Astrocyte (in vitro differentiated cells and primary cell): ENCODE measurements at regions not wholly inside any gene's neighbourhood (a gene's known extent, or its start where the extent isn't known, plus 50 kb on each side); places are given as distances from the start of the nearest gene placed in this dataset.

Experiments used
- DNase-seq: peaks from one replicate; pipeline ENCODE4 v3.0.0-alpha.2; 2010; ENCODE audit warnings: low read depth
- FAIRE-seq: peaks from 2 replicates; lab custom pipeline; 2011; peaks lifted over from hg19 to GRCh38; lab: Jason Lieb, UNC
- H2AFZ ChIP-seq: 2 replicates; pipeline ENCODE4 v1.6.0; 2012; ENCODE audit warnings: low read depth, low read length, inconsistent platforms
- H3K27ac ChIP-seq: 2 replicates; pipeline ENCODE4 v1.5.1; 2011; ENCODE audit warnings: low read depth, low read length, inconsistent platforms
- H3K27me3 ChIP-seq: 2 replicates; pipeline ENCODE4 v1.6.0; 2011; ENCODE audit warnings: low read length, inconsistent platforms; ENCODE audit not compliant: insufficient read depth
- H3K36me3 ChIP-seq: 2 replicates; pipeline ENCODE4 v1.5.1; 2011; ENCODE audit warnings: low read length, inconsistent platforms; ENCODE audit not compliant: insufficient read depth
- H3K4me1 ChIP-seq: 2 replicates; pipeline ENCODE4 v1.5.1; 2011; ENCODE audit warnings: low read length, inconsistent platforms; ENCODE audit not compliant: insufficient read depth
- H3K4me2 ChIP-seq: 2 replicates; pipeline ENCODE4 v1.6.0; 2012; ENCODE audit warnings: low read length, inconsistent platforms
- H3K4me3 ChIP-seq: 2 replicates; pipeline ENCODE4 v1.5.1; 2011; ENCODE audit warnings: low read depth, mild to moderate bottlenecking, low read length, inconsistent platforms; ENCODE audit not compliant: insufficient read depth
- H3K79me2 ChIP-seq: 2 replicates; pipeline ENCODE4 v1.6.0; 2012; ENCODE audit warnings: mild to moderate bottlenecking, low read length, inconsistent platforms; ENCODE audit not compliant: insufficient read depth
- H3K9ac ChIP-seq: 2 replicates; pipeline ENCODE4 v1.6.0; 2012; ENCODE audit warnings: mild to moderate bottlenecking, low read length, inconsistent platforms
- H3K9me3 ChIP-seq: 2 replicates; pipeline ENCODE4 v1.5.1; 2012; ENCODE audit warnings: low read depth, mild to moderate bottlenecking, low read length, inconsistent platforms; ENCODE audit not compliant: insufficient read depth
- H4K20me1 ChIP-seq: 2 replicates; pipeline ENCODE4 v1.6.0; 2012; ENCODE audit warnings: low read length, inconsistent platforms; ENCODE audit not compliant: insufficient read depth
- H3K27ac Mint-ChIP-seq: one replicate; pipeline ENCODE4 v1.8.0; 2021; ENCODE audit warnings: mild to moderate bottlenecking, mixed read lengths; ENCODE audit not compliant: unreplicated experiment
- H3K27me3 Mint-ChIP-seq: one replicate; pipeline ENCODE4 v1.8.0; 2021; ENCODE audit warnings: low read depth, mixed read lengths; ENCODE audit not compliant: unreplicated experiment
- H3K36me3 Mint-ChIP-seq: one replicate; pipeline ENCODE4 v1.8.0; 2021; ENCODE audit warnings: low read depth, mixed read lengths; ENCODE audit not compliant: unreplicated experiment
- H3K4me1 Mint-ChIP-seq: one replicate; pipeline ENCODE4 v1.8.0; 2021; ENCODE audit warnings: low read depth, mixed read lengths; ENCODE audit not compliant: unreplicated experiment
- H3K4me3 Mint-ChIP-seq: one replicate; pipeline ENCODE4 v1.8.0; 2021; ENCODE audit warnings: mild to moderate bottlenecking, moderate library complexity, mixed read lengths; ENCODE audit not compliant: unreplicated experiment
- H3K9me3 Mint-ChIP-seq: one replicate; pipeline ENCODE4 v1.8.0; 2021; ENCODE audit warnings: mild to moderate bottlenecking, mixed read lengths; ENCODE audit not compliant: unreplicated experiment
- EZH2 ChIP-seq: IDR thresholded peaks from 2 replicates; pipeline ENCODE4 v1.6.1; 2012; ENCODE audit warnings: mild to moderate bottlenecking, low read length, inconsistent platforms; ENCODE audit not compliant: insufficient read depth
- TF ChIP-seq, protein P1 (sequence below): IDR thresholded peaks from 2 replicates; pipeline ENCODE4 v1.5.1; 2011; ENCODE audit warnings: low read depth, mild to moderate bottlenecking, inconsistent platforms, low read length, moderate library complexity; ENCODE audit not compliant: insufficient read depth

DNA sequence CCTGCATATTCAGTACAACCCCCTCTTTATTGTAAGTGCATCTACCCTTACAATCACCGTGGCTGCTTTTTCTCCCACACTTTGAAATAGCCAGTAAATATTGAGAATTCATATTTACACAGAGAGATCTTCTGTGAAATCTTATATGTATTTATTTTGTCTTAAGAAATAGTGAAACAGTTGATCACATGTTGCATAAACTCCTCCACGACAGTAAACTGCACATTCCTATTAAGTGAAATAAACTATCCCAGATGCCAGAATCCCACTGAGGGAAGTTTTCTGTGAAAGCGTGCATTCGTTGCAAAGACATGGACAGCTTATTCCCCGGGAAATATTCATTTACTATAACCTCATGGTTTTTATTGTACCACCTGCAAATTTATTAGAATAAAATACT, 796.0 kb downstream of the ROBO2 start:
- H3K4me3 Mint-ChIP-seq: no peak overlapping the region
- H3K4me1 Mint-ChIP-seq: no peaks in the 10 kb centered on the region
- no peaks in the 10 kb centered on the region for H3K27me3 ChIP-seq
- no peaks in the 10 kb centered on the region for H4K20me1 ChIP-seq
- H3K4me2 ChIP-seq: no peak overlapping the region
- TF ChIP-seq, protein P1, sequence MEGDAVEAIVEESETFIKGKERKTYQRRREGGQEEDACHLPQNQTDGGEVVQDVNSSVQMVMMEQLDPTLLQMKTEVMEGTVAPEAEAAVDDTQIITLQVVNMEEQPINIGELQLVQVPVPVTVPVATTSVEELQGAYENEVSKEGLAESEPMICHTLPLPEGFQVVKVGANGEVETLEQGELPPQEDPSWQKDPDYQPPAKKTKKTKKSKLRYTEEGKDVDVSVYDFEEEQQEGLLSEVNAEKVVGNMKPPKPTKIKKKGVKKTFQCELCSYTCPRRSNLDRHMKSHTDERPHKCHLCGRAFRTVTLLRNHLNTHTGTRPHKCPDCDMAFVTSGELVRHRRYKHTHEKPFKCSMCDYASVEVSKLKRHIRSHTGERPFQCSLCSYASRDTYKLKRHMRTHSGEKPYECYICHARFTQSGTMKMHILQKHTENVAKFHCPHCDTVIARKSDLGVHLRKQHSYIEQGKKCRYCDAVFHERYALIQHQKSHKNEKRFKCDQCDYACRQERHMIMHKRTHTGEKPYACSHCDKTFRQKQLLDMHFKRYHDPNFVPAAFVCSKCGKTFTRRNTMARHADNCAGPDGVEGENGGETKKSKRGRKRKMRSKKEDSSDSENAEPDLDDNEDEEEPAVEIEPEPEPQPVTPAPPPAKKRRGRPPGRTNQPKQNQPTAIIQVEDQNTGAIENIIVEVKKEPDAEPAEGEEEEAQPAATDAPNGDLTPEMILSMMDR: no peak
- no peak for TF ChIP-seq EZH2
- H3K4me1 ChIP-seq: no peaks in the 10 kb centered on the region
- DNase-seq: no peak
- no peak overlapping the region for H2AFZ ChIP-seq
- H3K9ac ChIP-seq: no peak overlapping the region
- no peaks in the 10 kb centered on the region for H3K79me2 ChIP-seq
- peaks cover 2% of the 10 kb centered on the region for H3K36me3 Mint-ChIP-seq
- H3K9me3 Mint-ChIP-seq: peaks cover 6% of the 10 kb centered on the region
- no peaks in the 10 kb centered on the region for H3K36me3 ChIP-seq
- H3K27ac Mint-ChIP-seq: no peak overlapping the region
- no peaks in the 10 kb centered on the region for H3K9me3 ChIP-seq
- no peak overlapping the region for H3K27ac ChIP-seq
- no peak for FAIRE-seq
- no peaks in the 10 kb centered on the region for H3K27me3 Mint-ChIP-seq
- no peak overlapping the region for H3K4me3 ChIP-seq

- Histone ChIP-seq H3K4me1 (no peaks in the 10 kb centered on the region), H3K36me3 (no peaks in the 10 kb centered on the region), H3K4me2 (no peak overlapping the region), H2AFZ (no peak overlapping the region), H4K20me1 (no peaks in the 10 kb centered on the region), H3K4me3 (no peak overlapping the region), H3K27ac (no peak overlapping the region), H3K79me2 (no peaks in the 10 kb centered on the region), H3K9me3 (no peaks in the 10 kb centered on the region), H3K9ac (no peak overlapping the region), H3K27me3 (no peaks in the 10 kb centered on the region)
- H3K27ac Mint-ChIP-seq: no peak overlapping the region
- no peaks in the 10 kb centered on the region for H3K27me3 Mint-ChIP-seq
- no peaks in the 10 kb centered on the region for H3K4me1 Mint-ChIP-seq
- TF ChIP-seq, protein P1: no peak
- no peak for TF ChIP-seq EZH2
- peaks cover 2% of the 10 kb centered on the region for H3K36me3 Mint-ChIP-seq
- DNase-seq (no peak), FAIRE-seq (no peak)
- H3K4me3 Mint-ChIP-seq: no peak overlapping the region
- H3K9me3 Mint-ChIP-seq: peaks cover 6% of the 10 kb centered on the region
Observed at GRCh38 chr3:77837456-77838025, 797.6 kb downstream of the ROBO2 start.

GRCh38 chr3:77859156-77859555, 819.3 kb downstream of the ROBO2 start:
- TF ChIP-seq, protein P1: no peak
- no peak for TF ChIP-seq EZH2
- H3K27ac ChIP-seq: no peak overlapping the region
- H3K9me3 ChIP-seq: no peaks in the 10 kb centered on the region
- no peak for DNase-seq
- no peak overlapping the region for H3K9ac ChIP-seq
- H3K79me2 ChIP-seq: no peaks in the 10 kb centered on the region
- Mint-ChIP-seq H3K27ac (no peak overlapping the region), H3K9me3 (no peaks in the 10 kb centered on the region), H3K36me3 (no peaks in the 10 kb centered on the region), H3K4me1 (peaks cover 2% of the 10 kb centered on the region), H3K27me3 (no peaks in the 10 kb centered on the region), H3K4me3 (no peak overlapping the region)
- no peaks in the 10 kb centered on the region for H3K36me3 ChIP-seq
- H3K4me1 ChIP-seq: no peaks in the 10 kb centered on the region
- H4K20me1 ChIP-seq: no peaks in the 10 kb centered on the region
- no peak overlapping the region for H3K4me3 ChIP-seq
- no peak overlapping the region for H3K4me2 ChIP-seq
- H2AFZ ChIP-seq: no peak overlapping the region
- H3K27me3 ChIP-seq: no peaks in the 10 kb centered on the region
- no peak for FAIRE-seq
